ENCODE measurements at regions not wholly inside any gene's neighbourhood (a gene's known extent, or its start where the extent isn't known, plus 50 kb on each side); places are given as distances from the start of the nearest gene placed in this dataset.

GRCh38 chr11:11083441-11083840 is 225.6 kb upstream of the ZBED5 start:
- TF ChIP-seq POLR2A (IDR thresholded peaks at IDR 0.05; ENCODE audit: low read depth, low read length) (no peak), POLR2AphosphoS5 (IDR thresholded peaks at IDR 0.05; ENCODE audit: low read depth, low read length) (no peak), TAF1 (IDR thresholded peaks at IDR 0.05; ENCODE audit: borderline replicate concordance, low read depth, low read length) (no peak)
